GM12864 (cell line): ENCODE measurements at regions not wholly inside any gene's neighbourhood (a gene's known extent, or its start where the extent isn't known, plus 50 kb on each side); places are given as distances from the start of the nearest gene placed in this dataset.

Experiments
- DNase-seq: peaks from one replicate; pipeline ENCODE4 v3.0.0-alpha.2; 2011; ENCODE audit warnings: low read depth
- H3K4me3 ChIP-seq: 2 replicates; pipeline ENCODE4 v1.5.1; 2011; ENCODE audit warnings: mild to moderate bottlenecking, low read depth, low read length, control low read depth
- TF ChIP-seq, protein P1 (sequence below): IDR thresholded peaks from 2 replicates; pipeline ENCODE4 v1.5.1; 2011; ENCODE audit warnings: low read depth, mild to moderate bottlenecking, moderate library complexity, low read length, control low read depth, inconsistent platforms; ENCODE audit errors: missing control alignments

DNA sequence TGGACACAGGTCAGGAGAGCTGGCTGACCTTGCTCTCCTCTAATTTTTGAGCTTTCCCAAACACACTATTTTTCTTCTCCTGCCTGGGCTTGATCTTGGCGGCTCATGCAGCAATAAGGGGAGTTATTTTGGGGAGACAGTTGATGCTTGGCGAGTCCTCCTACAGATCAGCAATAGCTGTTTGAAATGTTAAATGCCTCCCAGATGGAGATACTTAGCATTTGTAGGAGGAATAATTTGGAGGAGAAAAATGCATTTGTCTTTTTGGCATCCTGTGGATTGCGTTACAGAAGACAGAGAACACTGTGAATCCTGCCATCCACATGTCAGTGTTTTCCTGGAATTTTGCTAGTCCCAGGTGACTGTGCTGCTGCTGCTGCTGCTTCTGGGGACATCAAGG lies 328.0 kb upstream of the XYLT1 start:
- TF ChIP-seq, protein P1, sequence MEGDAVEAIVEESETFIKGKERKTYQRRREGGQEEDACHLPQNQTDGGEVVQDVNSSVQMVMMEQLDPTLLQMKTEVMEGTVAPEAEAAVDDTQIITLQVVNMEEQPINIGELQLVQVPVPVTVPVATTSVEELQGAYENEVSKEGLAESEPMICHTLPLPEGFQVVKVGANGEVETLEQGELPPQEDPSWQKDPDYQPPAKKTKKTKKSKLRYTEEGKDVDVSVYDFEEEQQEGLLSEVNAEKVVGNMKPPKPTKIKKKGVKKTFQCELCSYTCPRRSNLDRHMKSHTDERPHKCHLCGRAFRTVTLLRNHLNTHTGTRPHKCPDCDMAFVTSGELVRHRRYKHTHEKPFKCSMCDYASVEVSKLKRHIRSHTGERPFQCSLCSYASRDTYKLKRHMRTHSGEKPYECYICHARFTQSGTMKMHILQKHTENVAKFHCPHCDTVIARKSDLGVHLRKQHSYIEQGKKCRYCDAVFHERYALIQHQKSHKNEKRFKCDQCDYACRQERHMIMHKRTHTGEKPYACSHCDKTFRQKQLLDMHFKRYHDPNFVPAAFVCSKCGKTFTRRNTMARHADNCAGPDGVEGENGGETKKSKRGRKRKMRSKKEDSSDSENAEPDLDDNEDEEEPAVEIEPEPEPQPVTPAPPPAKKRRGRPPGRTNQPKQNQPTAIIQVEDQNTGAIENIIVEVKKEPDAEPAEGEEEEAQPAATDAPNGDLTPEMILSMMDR: no peak
- DNase-seq: no peak
- H3K4me3 ChIP-seq: no peak overlapping the region

- TF ChIP-seq, protein P1: no peak
- no peak for DNase-seq
- H3K4me3 ChIP-seq: no peak overlapping the region
These were observed 322.6 kb upstream of the XYLT1 start for GRCh38 chr16:17793354-17793753.

GRCh38 chr16:17784073-17784472 lies 313.3 kb upstream of the XYLT1 start:
- TF ChIP-seq, protein P1: no peak
- DNase-seq: no peak
- H3K4me3 ChIP-seq: no peak overlapping the region

DNA sequence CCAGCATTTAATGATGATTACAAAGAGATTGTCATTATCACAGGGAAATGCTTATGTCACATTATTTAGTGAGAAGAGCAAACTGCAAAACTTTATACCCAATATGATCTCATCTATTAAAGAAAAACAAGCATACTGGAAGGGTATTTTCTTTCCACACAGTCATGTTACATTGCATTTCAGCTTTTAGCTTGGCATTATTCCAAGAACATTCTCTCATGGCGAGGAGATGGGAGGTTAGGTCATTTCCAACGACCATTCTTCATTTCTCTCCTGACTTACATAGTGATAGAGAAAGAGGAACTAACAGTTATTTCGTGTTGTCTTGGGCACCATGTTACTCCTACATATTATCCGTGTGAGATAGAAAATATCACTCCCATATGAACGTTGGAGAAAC lies 309.4 kb upstream of the XYLT1 start:
- H3K4me3 ChIP-seq: no peak overlapping the region
- DNase-seq: no peak
- TF ChIP-seq, protein P1: no peak

GRCh38 chr16:17777408-17777863 lies 306.7 kb upstream of the XYLT1 start:
- TF ChIP-seq, protein P1: no peak
- H3K4me3 ChIP-seq: no peak overlapping the region
- DNase-seq: no peak

GRCh38 chr16:17776888-17777287 lies 306.1 kb upstream of the XYLT1 start:
- TF ChIP-seq, protein P1: no peak
- no peak for DNase-seq
- no peak overlapping the region for H3K4me3 ChIP-seq

DNA sequence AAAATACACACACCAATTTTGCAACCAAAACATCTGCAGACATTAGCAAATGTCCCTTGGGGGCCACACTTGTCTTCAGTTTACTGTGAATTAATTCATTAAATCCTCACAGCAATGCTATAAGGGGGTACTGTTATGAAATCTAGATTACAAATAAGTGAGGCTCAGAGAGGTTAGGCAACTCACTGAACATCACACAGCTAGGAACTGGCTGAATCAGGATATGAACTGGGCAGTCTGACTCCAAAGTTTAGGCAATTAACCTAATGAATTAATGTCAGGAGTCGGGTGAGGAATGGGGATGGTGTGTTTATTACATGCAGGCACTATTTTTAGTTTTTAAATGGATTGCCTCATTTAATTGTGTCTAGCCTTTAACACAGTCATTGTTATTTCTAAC lies 305.7 kb upstream of the XYLT1 start:
- no peak overlapping the region for H3K4me3 ChIP-seq
- TF ChIP-seq, protein P1: no peak
- DNase-seq: no peak
